Stimulated activated CD4-positive, alpha-beta T cell treated with anti-CD3 and anti-CD28 coated beads, Interleukin-15, amount 100 ng/mL, for 24 hours (primary cell): ENCODE measurements at regions not wholly inside any gene's neighbourhood (a gene's known extent, or its start where the extent isn't known, plus 50 kb on each side); places are given as distances from the start of the nearest gene placed in this dataset.
"Not testable (repeated sequence)": the region's sequence is repeated elsewhere in the genome, so short reads cannot be mapped to it uniquely, and the experiment has no call there.

Source experiments
- DNase-seq: peaks from one replicate; pipeline ENCODE4 v3.0.0-alpha.2; 2020

GRCh38 chr2:239594772-239595608 is 194.2 kb upstream of the HDAC4 start:
- no peak for DNase-seq

- DNase-seq, result no peak
These were observed 193.4 kb upstream of the HDAC4 start for GRCh38 chr2:239594019-239594771.

- DNase-seq, result no peak
These were observed 192.6 kb upstream of the HDAC4 start for GRCh38 chr2:239593455-239593854.

DNA sequence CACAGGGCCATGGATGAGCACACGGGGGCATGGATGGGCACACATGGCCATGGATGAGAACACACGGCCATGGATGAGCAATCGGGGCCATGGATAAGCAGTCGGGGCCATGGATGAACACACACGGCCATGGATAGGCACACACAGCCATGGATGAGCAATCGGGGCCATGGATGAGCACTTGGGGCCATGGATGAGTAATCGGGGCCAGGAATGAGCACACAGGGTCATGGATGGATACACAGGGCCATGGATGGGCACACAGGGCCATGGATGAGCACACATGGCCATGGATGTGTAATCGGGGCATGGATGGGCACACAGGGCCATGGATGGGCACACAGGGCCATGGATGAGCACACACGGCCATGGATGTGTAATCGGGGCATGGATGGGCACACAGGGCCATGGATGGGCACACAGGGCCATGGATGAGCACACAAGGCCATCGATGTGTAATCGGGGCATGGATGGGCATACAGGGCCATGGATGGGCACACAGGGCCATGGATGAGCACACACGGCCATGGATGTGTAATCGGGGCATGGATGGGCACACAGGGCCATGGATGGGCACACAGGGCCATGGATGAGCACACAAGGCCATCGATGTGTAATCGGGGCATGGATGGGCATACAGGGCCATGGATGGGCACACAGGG is 191.9 kb upstream of the HDAC4 start:
- DNase-seq, result not testable (repeated sequence)

DNA sequence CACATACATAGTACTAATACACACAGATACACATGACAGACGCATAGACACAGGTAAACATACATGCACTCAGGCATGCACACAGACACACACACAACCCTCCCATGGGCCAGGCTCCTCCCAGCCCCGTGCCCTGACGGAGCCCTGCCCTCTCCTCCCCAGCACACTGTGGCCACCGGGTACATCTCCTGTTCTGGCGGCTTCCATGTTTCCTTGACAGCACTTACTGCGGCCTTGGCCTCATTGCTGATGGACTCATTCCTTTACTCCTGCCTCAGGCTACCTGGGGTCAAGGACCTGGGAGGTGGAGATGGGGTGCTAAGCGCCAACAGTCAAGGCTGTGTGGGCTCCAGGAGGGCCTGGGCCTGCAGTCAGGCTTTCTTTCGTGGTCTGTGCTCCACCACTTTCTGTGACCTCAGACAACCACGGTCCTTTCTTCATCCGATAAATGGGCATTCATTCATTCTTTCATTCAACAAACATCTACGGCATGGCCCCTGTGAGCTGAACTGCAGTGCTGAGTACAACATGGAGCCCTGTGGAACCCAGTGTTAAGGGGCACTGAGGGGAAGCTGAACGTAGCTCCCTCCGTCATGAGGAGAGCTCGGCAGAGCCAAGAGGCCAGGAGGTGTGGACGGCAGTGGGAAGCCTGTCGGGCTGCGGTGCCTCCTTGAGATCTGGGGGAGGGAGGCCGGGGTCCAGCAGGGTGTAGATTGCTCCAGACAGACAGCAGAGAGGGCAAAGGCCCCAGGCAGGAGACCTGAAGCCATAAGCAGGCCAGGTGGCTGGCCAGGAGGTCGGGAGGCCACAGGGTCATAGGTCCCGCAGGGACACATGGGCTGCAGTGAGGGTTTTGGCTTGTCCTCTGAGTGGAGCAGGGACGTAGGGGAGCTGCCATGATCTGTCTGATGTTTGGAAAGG is 190.4 kb upstream of the HDAC4 start:
- no peak for DNase-seq

DNA sequence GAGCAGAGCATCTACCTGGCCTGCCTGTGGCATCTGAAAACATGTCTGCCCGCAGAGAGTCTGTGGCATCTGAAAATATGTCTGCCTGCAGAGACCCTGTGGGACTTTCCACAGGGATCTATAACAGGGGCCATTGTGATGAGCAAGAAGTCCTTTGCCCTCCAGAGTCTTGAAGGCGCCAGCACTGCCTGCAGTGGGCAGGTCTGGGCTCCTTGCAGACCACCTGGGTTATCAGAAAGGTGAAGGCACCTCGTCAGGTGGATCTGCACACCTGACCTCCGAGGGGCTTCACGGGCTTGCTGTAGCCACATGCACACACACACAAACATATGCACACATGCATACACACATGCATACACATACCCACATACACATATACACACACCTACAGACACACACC is 189.5 kb upstream of the HDAC4 start:
- DNase-seq, result no peak

DNA sequence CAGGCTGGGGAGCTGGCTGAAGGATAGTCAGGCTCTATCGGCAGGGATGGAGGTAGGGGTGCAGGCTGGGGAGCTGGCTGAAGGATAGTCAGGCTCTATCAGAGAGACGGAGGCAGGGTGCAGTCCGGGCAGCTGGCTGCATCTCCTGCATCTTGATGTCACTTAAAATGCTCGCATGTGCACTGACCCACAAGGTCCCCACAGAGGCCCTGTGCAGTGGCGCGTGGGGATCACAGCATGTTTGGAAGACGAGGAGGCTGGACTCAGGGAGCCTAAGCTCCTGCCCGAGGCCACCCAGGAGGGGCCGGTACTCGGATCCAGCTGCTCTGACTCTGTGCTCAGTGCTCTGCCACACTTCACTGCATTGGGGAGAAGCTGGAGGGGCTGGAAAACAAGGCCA is 189.0 kb upstream of the HDAC4 start:
- no peak for DNase-seq

- DNase-seq, result no peak
These were observed 188.5 kb upstream of the HDAC4 start for GRCh38 chr2:239589270-239589825.

- no peak for DNase-seq
These were observed 187.8 kb upstream of the HDAC4 start for GRCh38 chr2:239588451-239589269.

DNA sequence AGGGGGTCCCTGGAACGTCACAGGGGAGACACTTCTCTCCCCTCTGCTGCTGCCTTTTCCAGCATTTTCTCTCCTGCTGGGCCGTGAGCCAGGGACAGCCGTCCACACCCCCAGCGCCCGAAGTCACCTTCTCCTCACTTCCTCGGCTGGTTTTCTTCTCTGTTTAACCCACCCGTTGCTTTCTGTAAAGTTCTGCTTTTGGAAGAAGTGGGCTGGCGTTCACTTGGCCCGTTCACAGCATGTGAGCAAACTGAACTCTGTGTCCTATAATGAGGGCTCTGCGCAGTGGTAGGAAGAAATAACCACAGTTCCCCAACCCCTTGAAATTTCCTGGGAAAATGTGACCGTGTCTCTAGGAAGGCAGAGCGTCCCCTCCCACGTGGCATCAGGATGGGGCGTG is 187.0 kb upstream of the HDAC4 start:
- no peak for DNase-seq

DNA sequence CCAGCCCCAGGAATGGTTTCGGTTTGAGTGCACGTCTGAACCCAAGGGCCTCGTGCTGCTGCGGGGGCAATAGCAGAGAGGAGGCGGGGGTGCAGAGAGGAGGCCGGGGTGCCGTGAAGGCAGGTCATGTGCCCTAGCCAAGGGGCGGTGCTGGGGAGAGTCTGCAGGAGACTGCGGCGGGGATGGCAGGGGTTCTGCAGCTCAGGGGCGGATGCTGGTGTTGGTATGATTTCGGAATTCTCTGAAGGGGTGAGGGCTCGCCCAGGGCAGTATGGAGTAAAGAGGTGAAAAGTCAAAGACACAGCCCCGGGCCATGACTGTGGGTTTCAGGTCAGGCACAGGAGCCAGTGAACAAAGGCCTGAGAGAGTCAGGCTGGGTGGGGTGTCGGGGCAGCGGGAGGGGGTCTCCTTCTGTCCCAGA is 186.5 kb upstream of the HDAC4 start:
- no peak for DNase-seq

GRCh38 chr2:239586651-239587310 is 186.0 kb upstream of the HDAC4 start:
- no peak for DNase-seq

DNA sequence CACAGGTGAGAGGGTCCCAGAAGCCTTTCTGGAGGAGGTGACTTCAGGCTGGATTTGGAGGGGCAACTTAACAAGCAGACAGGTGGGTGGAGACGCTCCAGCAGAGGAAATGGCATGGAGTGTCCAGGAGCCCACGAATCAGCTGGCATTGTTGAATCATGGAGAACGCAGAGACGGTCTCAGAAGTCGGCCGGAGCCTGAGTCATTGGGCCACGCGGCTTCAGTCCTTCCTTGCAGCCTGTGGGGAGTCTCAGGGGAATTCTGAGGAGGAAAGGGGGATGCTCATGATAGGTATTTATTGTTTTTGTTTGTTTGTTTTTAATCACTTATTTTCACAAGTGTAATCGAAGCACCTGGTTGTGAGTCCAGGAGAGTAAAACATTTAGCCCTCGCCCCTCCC is 184.6 kb upstream of the HDAC4 start:
- DNase-seq, result no peak

GRCh38 chr2:239584986-239585385 is 184.2 kb upstream of the HDAC4 start:
- DNase-seq, result no peak

- no peak for DNase-seq
These were observed 183.3 kb upstream of the HDAC4 start for GRCh38 chr2:239583879-239584859.

GRCh38 chr2:239583171-239583878 is 182.5 kb upstream of the HDAC4 start:
- DNase-seq, result no peak

DNA sequence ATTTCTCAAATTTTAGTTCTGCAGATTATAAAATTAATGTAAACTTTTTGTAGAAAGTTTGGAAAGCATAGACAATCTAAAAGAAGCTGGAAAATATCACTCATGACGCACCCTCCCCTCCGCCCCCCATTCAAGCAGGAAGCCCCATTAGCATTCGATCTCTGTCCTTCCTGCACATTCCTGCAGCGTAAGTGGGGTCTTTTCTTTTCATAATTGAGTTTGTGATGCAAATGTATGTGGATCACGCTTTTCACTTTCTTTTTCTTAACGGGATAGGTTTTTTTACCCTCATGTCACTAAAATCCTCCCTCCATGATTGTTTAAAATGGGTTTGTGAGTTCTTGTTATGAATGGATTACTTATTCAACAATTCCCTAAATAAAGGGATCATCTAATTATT is 181.7 kb upstream of the HDAC4 start:
- no peak for DNase-seq

- DNase-seq, result no peak
These were observed 180.6 kb upstream of the HDAC4 start for GRCh38 chr2:239581352-239581901.

- DNase-seq, result no peak
These were observed 179.3 kb upstream of the HDAC4 start for GRCh38 chr2:239580199-239580527.
